ENCODE measurements at regions not wholly inside any gene's neighbourhood (a gene's known extent, or its start where the extent isn't known, plus 50 kb on each side); places are given as distances from the start of the nearest gene placed in this dataset.

DNA sequence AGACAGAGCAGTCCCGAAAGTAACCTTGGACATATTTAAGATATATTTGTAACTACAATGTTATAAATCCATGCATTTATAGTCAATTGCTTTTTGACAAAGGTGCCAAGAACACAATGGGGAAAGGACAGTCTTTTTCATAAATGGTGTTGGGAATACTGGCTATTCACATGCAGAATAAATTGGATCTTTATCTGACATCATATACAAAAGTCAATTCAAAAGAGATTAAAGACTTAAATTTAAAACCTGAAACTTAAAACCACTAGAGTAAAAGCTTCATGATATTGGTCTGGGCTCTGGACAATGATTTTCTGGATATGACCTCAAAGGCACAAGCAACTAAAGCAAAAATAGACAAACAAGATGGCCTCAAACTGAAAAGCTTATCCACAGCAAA lies 950.7 kb upstream of the TYRP1 start:
- H3K4me3 ChIP-seq (ENCODE audit: low read length), result no peak overlapping the region
- TF ChIP-seq CTCF (IDR thresholded peaks at IDR 0.05; ENCODE audit: insufficient read depth, low read depth, low read length, missing control alignments), result no peak
- DNase-seq (ENCODE audit: low read depth), result no peak

DNA sequence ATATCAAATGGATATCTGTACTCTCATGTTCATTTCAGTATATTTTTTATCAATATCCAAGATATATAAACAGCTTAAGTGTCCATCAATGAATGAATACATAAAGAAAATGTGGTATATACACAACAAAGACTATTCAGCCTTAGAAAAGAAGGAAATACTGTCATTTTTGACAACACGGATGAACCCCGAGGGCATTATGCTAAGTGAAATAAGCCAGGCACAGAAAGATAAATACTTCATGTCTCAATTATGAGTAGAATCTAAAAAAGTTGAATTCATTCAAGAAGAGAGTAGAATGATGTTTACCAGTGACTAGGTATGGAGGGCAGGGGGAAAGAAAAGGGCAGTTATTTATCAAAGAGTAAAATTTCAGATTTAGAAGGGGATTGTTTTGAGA lies 949.8 kb upstream of the TYRP1 start:
- no peak overlapping the region for H3K4me3 ChIP-seq (ENCODE audit: low read length)
- TF ChIP-seq CTCF (IDR thresholded peaks at IDR 0.05; ENCODE audit: insufficient read depth, low read depth, low read length, missing control alignments), result no peak
- no peak for DNase-seq (ENCODE audit: low read depth)

DNA sequence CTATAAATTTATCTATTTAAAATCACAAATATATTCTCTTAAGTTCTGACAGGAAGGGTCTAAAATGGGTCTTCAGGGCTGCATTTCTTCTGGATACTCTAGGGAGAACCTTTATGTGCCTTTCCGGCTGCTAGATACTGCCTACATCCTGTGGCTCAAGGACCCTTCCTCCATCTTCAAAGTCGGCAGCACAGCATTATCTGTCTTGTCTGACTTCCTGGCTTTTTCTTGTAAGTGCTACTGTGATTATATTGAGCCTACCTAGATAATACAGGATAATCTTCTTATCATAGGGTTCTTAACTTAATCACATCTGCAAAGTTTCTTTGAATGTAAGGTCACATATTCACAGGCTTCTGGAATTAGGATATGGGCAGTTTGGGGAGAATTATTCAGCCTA lies 943.8 kb upstream of the TYRP1 start:
- no peak for TF ChIP-seq CTCF (IDR thresholded peaks at IDR 0.05; ENCODE audit: insufficient read depth, low read depth, low read length, missing control alignments)
- H3K4me3 ChIP-seq (ENCODE audit: low read length), result no peak overlapping the region
- no peak for DNase-seq (ENCODE audit: low read depth)

DNA sequence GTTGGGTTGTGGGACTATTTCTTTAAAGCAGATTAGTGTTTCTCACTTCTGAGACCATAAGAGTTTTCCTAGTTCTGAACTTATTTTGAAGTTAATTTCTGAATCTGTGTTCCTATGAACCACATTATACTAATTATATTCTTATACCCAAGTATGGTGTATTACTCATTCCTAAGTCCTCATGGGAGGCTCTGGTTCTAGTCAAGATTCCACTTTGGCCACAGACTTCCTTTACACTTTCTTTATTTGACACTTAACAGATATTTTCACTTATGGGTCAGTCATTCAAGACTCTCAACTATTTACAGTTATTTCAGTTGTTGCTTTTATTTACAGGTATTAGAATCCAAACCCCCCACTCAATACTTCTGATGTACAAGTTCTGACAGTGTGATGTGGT lies 937.2 kb upstream of the TYRP1 start:
- no peak for TF ChIP-seq CTCF (IDR thresholded peaks at IDR 0.05; ENCODE audit: insufficient read depth, low read depth, low read length, missing control alignments)
- no peak overlapping the region for H3K4me3 ChIP-seq (ENCODE audit: low read length)
- no peak for DNase-seq (ENCODE audit: low read depth)

DNA sequence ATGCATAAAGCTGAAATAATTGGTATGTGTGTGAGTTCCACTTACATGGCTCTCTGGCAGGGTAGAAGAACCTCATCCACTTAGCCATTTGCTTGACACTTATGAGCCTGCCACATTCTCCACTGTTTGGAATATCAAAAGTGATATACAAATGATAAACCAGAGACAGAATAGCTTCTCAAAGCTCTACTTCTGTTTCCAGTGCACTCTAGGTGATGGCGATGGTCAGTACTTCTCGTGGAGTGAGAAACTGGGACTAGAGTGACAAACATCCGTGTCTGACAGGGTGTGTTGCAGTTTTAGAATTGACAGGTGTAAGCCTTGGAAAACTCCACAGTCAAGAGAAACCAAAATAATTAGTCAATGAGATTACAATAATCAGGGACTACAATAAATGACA lies 935.8 kb upstream of the TYRP1 start:
- no peak for DNase-seq (ENCODE audit: low read depth)
- no peak for TF ChIP-seq CTCF (IDR thresholded peaks at IDR 0.05; ENCODE audit: insufficient read depth, low read depth, low read length, missing control alignments)
- no peak overlapping the region for H3K4me3 ChIP-seq (ENCODE audit: low read length)

DNA sequence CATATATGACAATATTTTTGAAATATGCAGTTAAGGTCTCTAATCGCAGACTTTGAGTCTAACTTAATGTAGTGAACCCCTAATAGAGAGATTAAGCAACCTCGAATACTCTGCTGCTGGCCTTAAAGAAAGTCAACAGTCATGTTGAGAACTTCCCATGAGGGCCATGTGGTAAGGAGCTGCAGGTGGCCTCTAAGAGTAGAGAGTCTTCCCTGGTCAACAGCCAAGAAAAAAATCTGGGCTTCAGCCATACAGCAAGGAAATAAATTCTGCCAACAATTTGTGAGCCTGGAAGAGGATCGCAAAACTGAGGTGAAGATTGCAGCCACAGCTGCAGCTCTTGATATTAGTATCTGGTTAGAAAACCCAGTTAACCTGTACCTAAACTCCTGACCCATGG lies 935.2 kb upstream of the TYRP1 start:
- DNase-seq (ENCODE audit: low read depth), result no peak
- no peak overlapping the region for H3K4me3 ChIP-seq (ENCODE audit: low read length)
- no peak for TF ChIP-seq CTCF (IDR thresholded peaks at IDR 0.05; ENCODE audit: insufficient read depth, low read depth, low read length, missing control alignments)

- TF ChIP-seq CTCF (IDR thresholded peaks at IDR 0.05; ENCODE audit: insufficient read depth, low read depth, low read length, missing control alignments), result no peak
- no peak for DNase-seq (ENCODE audit: low read depth)
- H3K4me3 ChIP-seq (ENCODE audit: low read length), result no peak overlapping the region
Measured at GRCh38 chr9:11779971-11780370, 913.2 kb upstream of the TYRP1 start.
